OCI-LY7 (cell line): ENCODE measurements at regions not wholly inside any gene's neighbourhood (a gene's known extent, or its start where the extent isn't known, plus 50 kb on each side); places are given as distances from the start of the nearest gene placed in this dataset.

ENCODE experiments used
- BruUV-seq: library from RNA; stranded (reverse); fragments of 400-500 nt; replicated peaks from 2 replicates; lab custom pipeline; 2021; lab: Mats Ljungman, UMichigan
- CTCF ChIA-PET: fragments of 300-600 bp; sonication (Branson Sonifier 250); formaldehyde crosslinking; loops from one replicate; lab custom pipeline; 2022; ENCODE audit warnings: antibody characterized with exemption; ENCODE audit not compliant: unreplicated experiment; lab: Charles Lee
- POLR2A ChIA-PET: fragments of 300-600 bp; sonication (Branson Sonifier 250); formaldehyde crosslinking; loops from one replicate; lab custom pipeline; 2022; ENCODE audit warnings: antibody characterized with exemption; lab: Charles Lee
- DNase-seq: peaks from one replicate; pipeline ENCODE4 v3.0.0-alpha.2; 2015; ENCODE audit warnings: low spot score
- H2AFZ ChIP-seq: fragments of 200-600 bp; sonication (generic), shearing (Covaris generic); 2 replicates; pipeline ENCODE4 v1.6.1; 2014; ENCODE audit warnings: mild to moderate bottlenecking, antibody characterized with exemption, low read length, moderate library complexity
- H3K27ac ChIP-seq: fragments of 200-600 bp; sonication (generic); 2 replicates; pipeline ENCODE4 v1.5.1; 2014; ENCODE audit warnings: mixed run types, low read depth, mild to moderate bottlenecking, moderate library complexity, low read length, inconsistent platforms; ENCODE audit not compliant: poor library complexity, severe bottlenecking
- H3K36me3 ChIP-seq: fragments of 200-600 bp; sonication (generic); 2 replicates; pipeline ENCODE4 v1.6.1; 2014; ENCODE audit warnings: mild to moderate bottlenecking, antibody characterized with exemption, low read length, moderate library complexity, mixed read lengths; ENCODE audit not compliant: insufficient read depth
- H3K4me1 ChIP-seq: fragments of 200-600 bp; sonication (generic); 2 replicates; pipeline ENCODE4 v1.5.1; 2014; ENCODE audit warnings: mild to moderate bottlenecking, low read length; ENCODE audit not compliant: insufficient read depth, poor library complexity, severe bottlenecking
- H3K4me2 ChIP-seq: fragments of 200-600 bp; sonication (generic); 2 replicates; pipeline ENCODE4 v1.6.1; 2014; ENCODE audit warnings: mild to moderate bottlenecking, low read length
- H3K4me3 ChIP-seq: fragments of 200-600 bp; sonication (generic); 2 replicates; pipeline ENCODE4 v1.5.1; 2014; ENCODE audit warnings: mild to moderate bottlenecking, low read depth, low read length; ENCODE audit not compliant: poor library complexity, severe bottlenecking
- H3K79me2 ChIP-seq: fragments of 200-600 bp; sonication (generic); 2 replicates; pipeline ENCODE4 v1.6.1; 2016; ENCODE audit warnings: low read depth, mild to moderate bottlenecking, low read length, moderate library complexity, mixed read lengths; ENCODE audit not compliant: insufficient read depth
- H3K9me2 ChIP-seq: fragments of 200-600 bp; sonication (generic); 2 replicates; pipeline ENCODE4 v1.6.1; 2016; ENCODE audit warnings: mild to moderate bottlenecking, low read length, mixed read lengths; ENCODE audit not compliant: insufficient read depth
- H3K9me3 ChIP-seq: fragments of 200-600 bp; sonication (generic); 2 replicates; pipeline ENCODE4 v1.6.1; 2014; ENCODE audit warnings: mild to moderate bottlenecking, mixed run types, low read length, mixed read lengths
- H4K20me1 ChIP-seq: fragments of 200-600 bp; sonication (generic); 2 replicates; pipeline ENCODE4 v1.6.1; 2014; ENCODE audit warnings: mild to moderate bottlenecking, antibody characterized with exemption, low read length, moderate library complexity, mixed read lengths; ENCODE audit not compliant: insufficient read depth
- CTCF ChIP-seq: fragments of 200-600 bp; sonication (generic); conservative IDR thresholded peaks from 2 replicates; pipeline ENCODE4 v1.5.1; 2014; ENCODE audit warnings: mild to moderate bottlenecking, antibody characterized with exemption, low read length, moderate library complexity, mixed read lengths
- EZH2phosphoT487 ChIP-seq: fragments of 200-600 bp; sonication (generic); IDR thresholded peaks from 2 replicates; pipeline ENCODE4 v1.6.1; 2018; ENCODE audit warnings: low read depth, borderline replicate concordance, mild to moderate bottlenecking, mixed run types, antibody characterized with exemption, low read length, moderate library complexity, mixed read lengths
- intact Hi-C: fragments of 100-400 bp; cut with micrococcal nuclease; formaldehyde crosslinking; loops from one replicate; pipeline ENCODE4 v1.10.0; 2022; ENCODE audit not compliant: unreplicated experiment

GRCh38 chr20:12252793-12253192 lies 335.1 kb downstream of the BTBD3 start:
- TF ChIP-seq CTCF = no peak
- no peak for TF ChIP-seq EZH2phosphoT487
- H3K9me3 ChIP-seq = no peaks in the 10 kb centered on the region
- no peaks in the 10 kb centered on the region for H4K20me1 ChIP-seq
- no peak overlapping the region for H3K27ac ChIP-seq
- H3K4me3 ChIP-seq = no peak overlapping the region
- no peaks in the 10 kb centered on the region for H3K36me3 ChIP-seq
- POLR2A ChIA-PET = interaction anchor here (0.5 kb wide), 1 partner anchor 10 kb away, joined by 4 read pairs; no protein-coding TSS in a partner anchor
- intact Hi-C loops = no loop called here
- no peak overlapping the region for H3K4me2 ChIP-seq
- H2AFZ ChIP-seq = no peak overlapping the region
- no peaks in the 10 kb centered on the region for H3K4me1 ChIP-seq
- DNase-seq = no peak
- no peaks in the 10 kb centered on the region for H3K79me2 ChIP-seq
- BruUV-seq = no TSS peak
- CTCF ChIA-PET = no interaction called here
- no peaks in the 10 kb centered on the region for H3K9me2 ChIP-seq

DNA sequence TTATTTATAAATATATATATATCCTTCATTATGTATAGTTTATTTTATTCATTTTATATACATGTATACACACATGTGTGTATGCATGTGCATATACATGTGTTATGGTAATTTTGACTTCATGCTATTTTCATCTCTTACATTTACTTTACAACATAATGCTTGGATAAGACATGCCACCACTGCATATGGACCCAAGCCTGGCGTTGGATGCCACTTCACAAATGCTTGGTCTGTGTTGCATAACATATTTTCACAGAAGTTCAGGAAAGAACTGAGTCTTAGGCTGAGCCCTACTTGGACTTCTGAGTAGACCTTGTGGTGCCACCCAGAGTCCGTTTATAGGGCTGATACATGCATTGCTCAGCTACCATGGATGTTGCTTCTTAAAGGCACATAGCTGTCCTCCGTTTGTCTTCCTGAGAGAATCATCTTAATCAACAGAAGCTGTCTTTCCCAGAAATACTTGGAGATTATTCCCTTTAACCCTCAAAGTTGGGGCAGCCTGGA lies 337.8 kb downstream of the BTBD3 start:
- Histone ChIP-seq H3K36me3 (no peaks in the 10 kb centered on the region), H3K9me3 (no peaks in the 10 kb centered on the region), H3K27ac (no peak overlapping the region), H3K4me1 (no peaks in the 10 kb centered on the region), H3K4me3 (no peak overlapping the region), H2AFZ (no peak overlapping the region), H3K4me2 (no peak overlapping the region), H4K20me1 (no peaks in the 10 kb centered on the region), H3K79me2 (no peaks in the 10 kb centered on the region), H3K9me2 (no peaks in the 10 kb centered on the region)
- ChIA-PET POLR2A (no interaction called here), CTCF (no interaction called here)
- no peak for DNase-seq
- TF ChIP-seq CTCF (no peak), EZH2phosphoT487 (no peak)
- no TSS peak for BruUV-seq
- intact Hi-C loops = no loop called here

DNA sequence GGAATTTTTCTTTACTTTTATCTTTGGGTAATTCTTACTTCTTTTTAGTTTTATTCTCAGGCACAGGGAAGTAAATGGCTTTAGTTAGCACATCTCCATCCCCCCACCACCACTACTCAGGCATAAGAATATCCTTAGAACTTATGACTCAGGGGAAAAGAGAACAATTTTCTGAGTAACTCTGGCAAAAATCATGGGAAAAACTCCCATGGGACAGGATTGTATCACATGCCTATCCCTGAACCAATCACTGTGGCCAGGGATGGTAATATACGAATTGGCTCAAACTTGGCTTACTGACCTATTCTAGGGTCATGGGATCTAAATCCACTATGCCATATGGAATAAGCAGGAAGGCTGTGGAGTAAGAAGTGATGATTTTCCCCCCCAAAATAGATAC lies 339.1 kb downstream of the BTBD3 start:
- no TSS peak for BruUV-seq
- TF ChIP-seq CTCF (no peak), EZH2phosphoT487 (no peak)
- Histone ChIP-seq H3K4me2 (no peak overlapping the region), H3K79me2 (no peaks in the 10 kb centered on the region), H3K9me3 (no peaks in the 10 kb centered on the region), H4K20me1 (no peaks in the 10 kb centered on the region), H3K4me3 (no peak overlapping the region), H3K36me3 (no peaks in the 10 kb centered on the region), H3K27ac (no peak overlapping the region), H3K9me2 (no peaks in the 10 kb centered on the region), H3K4me1 (no peaks in the 10 kb centered on the region), H2AFZ (no peak overlapping the region)
- ChIA-PET CTCF (no interaction called here), POLR2A (no interaction called here)
- intact Hi-C loops = no loop called here
- no peak for DNase-seq
